ENCODE measurements at regions not wholly inside any gene's neighbourhood (a gene's known extent, or its start where the extent isn't known, plus 50 kb on each side); places are given as distances from the start of the nearest gene placed in this dataset.
"Not testable (repeated sequence)": the region's sequence is repeated elsewhere in the genome, so short reads cannot be mapped to it uniquely, and the experiment has no call there.

DNA sequence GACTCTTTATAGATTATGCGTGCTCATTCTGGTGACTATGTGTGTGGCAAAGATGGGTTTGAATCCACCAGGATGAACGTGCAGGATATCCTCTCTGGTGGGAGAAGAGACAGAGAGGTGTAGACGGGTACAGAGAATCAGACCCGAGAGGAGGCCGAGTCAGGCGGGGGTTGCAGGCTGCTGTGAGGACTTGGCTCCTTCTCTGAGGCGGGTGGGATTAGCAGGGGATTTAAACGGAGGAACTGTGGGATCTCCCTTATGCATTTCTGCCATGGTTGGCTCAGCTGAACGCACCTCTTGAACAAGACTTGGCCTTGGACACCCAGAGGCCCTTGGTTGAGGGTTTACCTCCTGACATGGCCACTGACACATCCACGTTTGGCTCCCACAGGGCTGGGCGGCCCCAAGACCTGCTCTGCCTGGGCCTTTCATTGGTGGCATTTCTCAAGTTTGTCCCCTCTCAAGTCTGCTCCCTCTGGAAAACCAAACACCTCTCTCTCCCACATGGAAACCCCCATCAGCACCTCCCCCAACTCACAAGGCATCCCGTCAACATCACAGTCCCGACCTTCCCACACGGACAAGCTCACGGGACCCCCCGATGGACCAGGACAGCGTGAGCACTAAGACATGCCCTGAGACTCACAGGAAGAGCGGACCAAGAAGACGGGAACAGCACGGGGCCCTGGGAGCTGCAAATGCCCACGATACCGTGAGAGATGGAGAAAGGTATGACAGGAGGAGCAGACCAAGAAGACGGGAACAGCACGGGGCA is 158.3 kb downstream of the RTP5 start:
- DNase-seq (ENCODE audit: low spot score), result no peak

DNA sequence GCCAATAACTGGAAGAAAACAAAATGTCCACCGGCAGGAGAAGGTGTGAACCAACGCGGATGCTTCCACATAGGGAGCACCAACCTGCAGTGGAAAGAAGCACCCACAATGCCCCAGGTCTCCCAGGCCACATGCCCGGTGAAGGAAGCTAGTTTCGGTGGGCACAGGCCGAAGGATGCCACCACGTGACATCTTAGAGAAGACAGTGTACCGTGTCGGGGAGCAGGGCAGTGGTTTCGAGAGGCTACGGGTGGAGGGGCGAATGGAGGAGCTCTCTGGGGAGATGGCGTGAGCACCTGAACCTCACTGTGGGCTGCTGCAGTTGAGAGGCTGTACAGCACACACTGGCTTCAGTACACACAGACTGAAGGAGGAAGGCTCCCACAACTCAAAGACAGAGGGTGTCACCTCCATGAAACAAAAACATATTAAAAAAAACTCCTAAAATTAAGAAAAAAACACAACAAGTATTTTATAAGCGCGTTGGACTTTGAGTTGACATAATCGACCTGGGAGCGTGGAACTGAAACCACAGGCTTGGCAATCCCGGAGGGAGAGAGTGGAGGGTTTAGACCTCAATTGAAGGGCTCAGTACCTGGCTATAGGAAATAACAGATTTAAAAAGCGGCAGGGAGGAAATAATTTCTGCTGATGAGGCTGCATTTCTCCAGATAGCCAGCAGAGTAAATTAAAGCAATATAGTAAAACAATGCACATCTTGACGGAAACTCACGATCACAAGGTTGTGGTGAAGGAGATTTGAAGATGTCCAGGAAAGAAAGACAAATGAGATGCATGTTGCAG is 160.1 kb downstream of the RTP5 start:
- no peak for DNase-seq (ENCODE audit: low spot score)

DNA sequence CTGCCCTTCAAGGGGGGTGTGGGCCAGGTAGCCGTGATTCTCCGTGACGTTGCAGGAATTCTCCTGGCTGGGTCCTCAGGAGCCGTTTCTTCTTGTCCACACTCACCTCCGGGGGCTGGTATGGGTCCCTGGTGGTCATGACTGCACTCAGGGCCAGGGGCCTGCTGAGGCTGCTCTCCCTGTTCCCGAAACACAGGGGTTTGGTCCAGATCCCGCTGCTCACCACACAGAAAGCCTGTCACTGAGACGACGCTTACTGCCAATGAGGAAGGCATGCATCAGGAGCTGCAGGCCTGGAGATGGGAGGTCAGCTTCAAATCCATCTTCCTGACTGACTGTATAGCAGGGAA is 160.7 kb downstream of the RTP5 start:
- no peak for DNase-seq (ENCODE audit: low spot score)

DNA sequence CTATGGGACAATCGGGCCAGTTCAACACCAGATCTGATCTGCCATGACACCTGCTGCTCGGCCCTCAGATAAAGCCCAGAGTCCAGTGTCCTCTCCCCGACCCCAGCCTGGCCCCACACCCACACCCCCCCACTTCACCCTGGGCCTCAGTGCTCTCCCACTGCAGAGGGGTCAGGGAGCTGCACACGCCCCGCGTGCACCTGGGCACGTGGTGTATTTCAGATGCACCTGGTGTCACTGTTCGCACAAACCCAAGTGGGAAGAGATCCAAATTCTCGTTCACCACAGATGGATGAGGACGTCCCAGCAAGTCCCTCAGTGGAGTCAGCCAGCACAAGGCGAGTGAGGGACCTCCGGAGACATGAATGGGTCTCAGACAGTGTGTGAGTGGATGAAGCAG is 161.3 kb downstream of the RTP5 start:
- DNase-seq (ENCODE audit: low spot score), result no peak

DNA sequence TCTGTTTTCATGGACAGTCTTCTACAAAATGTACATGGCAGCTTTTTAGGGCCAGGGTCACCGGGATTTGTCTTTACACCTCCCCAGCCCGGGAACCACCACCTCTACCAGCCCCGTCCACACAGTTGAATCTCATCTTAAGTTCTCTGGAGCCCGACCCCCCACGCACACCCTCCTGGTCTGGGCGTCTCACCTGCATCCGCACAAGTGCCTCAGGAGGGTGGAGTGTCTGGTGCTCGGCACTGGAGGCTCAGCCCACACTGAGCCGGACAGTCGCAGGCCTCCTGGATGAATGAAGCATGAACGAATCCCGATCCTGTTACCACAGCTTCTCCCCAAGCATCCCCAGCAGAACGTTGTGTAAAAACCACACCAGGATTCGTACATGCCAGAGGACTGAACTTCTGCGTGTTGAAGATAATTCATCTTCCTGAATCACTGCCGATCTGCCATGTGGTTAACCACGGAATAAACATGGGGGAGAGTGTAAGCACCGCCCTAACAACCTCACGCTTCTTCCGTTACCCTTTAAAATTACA is 162.0 kb downstream of the RTP5 start:
- peak; percentile 90 for DNase-seq (ENCODE audit: low spot score)

DNA sequence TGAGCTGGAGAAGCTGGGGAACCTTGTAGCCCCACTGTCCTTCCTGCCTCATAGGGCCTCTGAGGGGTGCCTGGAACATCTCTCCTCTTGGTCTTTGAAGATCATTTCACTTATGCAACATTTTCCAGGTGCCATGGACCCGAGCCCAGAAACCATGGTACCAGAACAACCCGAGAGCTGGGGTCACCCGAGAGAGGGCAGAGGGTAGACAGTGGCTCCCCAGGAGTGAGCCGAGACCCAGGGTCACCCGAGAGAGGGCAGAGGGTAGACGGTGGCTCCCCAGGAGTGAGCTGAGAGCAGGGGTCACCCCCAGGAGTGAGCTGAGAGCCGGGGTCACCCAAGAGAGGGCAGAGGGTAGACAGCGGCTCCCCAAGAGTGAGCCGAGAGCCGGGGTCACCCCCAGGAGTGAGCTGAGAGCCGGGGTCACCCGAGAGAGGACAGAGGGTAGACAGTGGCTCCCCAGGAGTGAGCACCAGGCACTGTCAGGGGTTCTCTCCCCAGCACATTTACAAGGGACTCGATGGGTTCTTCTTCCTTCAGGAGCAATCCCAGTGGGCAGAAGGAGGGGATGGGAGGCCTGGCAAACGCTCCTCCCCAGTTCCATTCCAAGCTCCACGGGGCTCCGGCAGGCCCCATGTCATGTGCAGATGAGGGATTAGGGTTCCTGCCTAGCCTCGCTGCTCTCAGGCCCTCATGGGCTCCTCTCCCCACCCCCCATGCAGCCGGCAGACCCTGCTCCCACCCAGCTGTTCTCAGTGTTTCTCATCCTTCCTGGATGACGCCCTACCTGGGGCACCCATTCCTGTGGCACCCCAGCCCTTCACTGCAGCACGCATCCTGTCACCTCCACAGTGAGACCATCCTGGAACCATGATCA is 163.5 kb downstream of the RTP5 start:
- no peak for DNase-seq (ENCODE audit: low spot score)

DNA sequence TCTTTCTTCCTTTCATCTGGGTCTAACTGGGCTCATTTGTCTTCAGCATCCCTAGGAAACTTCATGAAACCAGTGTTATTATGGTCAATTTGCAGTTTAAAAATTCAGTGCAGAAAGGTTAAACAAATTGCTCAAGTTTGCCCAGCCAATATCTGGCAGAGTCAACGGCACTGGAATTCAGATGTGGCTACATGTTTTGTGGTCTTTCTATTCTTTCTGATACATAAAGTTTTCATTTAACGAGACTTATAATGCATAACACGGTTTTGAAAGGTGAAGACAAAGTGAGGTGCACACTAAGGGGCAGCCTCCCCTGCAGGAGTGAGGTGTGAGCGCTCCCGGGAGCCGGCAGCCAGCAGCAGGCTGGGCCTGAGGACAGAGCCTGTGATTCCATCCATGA is 164.6 kb downstream of the RTP5 start:
- DNase-seq (ENCODE audit: low spot score), result no peak

DNA sequence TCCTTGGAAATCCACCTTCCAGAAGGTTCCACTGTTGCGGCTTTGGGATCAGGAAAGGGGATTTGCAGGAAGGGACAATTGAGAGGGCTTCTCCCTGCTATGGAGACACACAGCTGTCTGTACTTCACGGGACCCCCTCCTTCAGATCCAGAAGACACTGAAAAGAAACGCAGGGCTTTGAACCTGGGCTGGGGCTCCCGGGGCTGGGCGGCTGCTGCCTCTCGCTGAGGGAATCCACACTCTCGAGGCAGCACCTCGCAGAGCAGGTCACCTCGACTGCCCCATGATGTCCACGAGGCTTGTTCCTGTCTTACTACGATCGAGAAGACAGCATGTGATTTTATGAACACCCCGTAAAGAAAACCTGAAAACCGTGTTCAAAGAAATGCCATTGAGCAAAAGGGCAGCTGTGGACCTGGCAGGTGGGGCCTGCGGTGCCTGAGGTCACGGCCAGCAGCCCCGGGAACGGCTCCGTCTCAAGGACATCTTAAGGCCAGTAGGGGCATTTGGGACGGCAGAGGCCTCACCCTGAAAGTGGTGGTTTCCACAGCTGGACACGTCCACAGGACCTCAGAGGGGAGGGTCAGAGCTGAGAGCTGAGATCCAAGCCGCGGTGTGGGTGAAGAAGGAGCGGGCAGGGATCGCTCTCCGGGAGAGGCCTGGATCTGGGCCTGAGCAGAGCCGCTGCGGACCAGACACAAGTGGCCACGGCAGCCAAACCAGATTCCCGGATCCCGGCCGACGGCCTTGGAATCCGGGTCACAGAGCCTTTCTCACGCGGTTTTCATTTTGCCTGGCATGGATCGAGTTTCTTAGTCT is 165.7 kb downstream of the RTP5 start:
- no peak for DNase-seq (ENCODE audit: low spot score)

DNA sequence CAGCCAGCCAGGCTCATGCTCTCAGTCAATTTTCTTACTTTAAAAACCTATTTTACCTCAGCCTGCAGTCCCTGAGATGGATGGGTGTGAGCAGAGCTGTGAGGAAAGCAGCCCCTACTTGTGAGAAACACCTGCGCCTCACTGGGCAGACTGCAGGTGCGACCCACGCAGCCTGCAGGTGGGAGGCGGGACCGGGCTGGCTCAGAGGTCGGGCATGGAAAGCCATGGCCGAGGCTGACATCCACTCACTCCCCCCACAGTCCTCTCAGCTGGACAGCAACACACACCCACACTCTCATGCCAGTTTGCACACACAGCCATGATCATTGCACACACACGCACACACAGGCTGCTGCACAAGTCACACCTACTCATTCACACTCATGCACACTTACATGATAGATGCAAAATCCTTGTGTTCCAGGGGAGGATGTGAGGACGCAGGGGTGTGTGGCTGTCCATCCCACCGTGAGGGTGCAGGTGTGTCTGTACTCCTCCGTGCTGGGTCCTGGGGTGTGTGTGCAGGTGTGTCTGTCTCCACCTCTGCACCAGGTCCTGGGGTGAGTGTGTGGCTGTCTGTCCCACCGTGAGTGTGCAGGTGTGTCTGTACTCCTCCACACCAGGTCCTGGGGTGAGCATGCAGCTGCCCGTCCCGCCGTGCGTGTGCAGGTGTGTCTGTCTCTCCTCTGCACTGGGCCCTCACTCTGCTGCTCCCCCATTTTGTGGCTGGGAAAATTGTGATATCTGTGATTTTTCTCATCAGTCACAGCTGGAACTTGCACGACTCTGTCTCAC is 166.5 kb downstream of the RTP5 start:
- DNase-seq (ENCODE audit: low spot score), result no peak

DNA sequence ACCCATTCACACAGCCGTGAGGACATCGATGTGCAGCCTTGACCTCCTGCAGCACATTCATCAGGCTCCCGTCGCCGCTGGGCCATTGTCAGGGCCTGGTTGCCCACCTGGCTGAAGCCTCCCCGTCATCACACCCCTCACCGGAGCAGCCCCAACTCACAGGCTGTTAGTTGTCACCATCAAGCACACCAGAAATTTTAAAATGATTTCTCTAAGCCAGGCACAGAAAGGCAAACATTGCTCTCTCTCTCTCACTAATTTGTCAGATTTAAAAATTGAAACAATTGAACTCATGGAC is 167.1 kb downstream of the RTP5 start:
- DNase-seq (ENCODE audit: low spot score), result no peak

DNA sequence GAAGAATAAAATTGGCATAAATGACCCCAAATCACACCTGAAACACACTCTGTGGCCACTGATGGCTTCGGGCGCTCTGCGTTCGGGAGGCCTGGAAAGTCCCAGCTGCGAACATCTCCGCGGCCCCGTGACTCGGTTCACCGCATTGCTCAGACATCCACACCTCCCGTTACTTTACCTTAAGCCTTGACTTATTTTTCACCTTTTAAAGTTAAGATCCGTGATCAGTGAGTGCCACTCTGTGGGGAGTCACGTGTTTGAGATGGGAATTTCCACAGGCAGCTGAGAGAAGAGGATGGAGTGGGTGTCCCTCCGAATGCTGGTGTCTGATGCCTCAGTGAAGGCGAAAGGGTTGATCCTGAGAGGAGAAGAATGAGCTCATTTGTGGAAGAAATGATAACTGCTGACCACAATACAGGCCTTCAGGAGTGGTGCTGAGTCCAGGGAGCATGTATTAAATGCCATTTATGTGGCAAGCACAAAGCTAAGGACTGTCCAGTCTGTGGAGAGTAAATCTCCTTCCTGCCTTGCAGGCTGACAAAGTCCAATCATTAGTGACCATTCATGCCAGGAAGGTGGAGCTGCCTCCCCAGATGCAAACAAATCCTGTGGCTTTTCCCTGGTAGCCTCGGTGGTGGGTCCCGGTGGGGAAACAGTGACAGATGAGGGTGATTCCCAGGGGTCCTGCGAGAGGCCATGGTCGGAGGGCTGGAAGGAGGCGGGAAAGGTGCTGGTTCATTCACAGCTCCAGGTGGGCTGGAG is 168.8 kb downstream of the RTP5 start:
- no peak for DNase-seq (ENCODE audit: low spot score)

DNA sequence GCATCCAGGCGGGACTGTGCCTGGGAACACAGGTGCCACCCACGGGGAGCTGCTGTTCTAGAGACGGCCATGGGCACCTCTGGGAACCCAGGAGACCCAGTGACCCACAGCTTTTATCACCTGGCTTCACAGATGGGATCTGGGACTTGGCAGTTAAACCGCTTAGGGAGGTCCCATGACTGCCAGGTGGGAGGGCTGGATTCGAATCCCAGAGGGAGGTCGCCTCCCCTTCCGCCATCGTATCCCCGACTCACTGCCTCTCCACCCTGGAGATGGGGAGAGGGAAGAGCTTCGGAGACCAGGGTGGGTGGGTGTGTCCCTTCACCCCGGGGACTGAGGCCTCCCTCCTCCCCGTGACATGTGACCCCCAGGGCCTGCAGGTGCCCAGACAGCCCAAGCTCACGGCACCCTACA is 169.4 kb downstream of the RTP5 start:
- DNase-seq (ENCODE audit: low spot score), result no peak

DNA sequence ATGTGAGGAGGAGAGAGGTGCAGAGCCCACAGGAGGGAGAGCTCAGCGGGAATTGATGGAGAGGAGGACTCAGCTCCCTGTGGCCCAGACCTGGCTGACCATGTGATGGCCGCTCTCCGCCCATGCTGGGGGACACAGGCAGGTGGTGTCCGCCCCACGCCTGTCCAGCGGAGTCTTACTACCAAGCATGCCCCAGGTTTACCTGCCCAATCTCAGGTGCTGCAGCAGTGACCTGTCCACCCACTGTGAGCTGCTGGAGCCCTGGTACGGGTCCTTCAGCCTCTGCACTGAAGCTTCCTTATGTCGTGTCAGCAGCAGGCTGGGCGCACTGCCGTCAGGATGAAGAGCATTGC is 170.8 kb downstream of the RTP5 start:
- DNase-seq (ENCODE audit: low spot score), result no peak

DNA sequence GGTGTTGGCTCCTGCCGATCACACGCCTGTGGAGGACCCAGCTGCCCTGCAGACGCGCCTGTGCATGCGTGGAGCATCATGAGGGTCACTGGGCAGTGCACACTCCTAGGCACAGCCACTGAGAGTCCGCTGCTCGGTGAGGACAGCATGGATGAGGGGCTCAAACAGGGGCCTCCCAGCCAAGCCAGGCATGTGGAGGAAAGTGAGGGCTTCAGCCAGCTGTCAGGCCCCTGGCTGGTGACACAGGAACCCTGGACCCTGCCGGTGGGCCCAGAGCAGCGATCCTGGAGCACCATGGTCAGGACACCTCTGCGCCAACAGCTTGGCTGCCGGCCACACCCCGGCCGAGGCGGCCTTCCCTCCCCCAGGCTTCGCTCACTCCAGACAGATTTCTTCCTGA is 171.2 kb downstream of the RTP5 start:
- DNase-seq (ENCODE audit: low spot score), result no peak

DNA sequence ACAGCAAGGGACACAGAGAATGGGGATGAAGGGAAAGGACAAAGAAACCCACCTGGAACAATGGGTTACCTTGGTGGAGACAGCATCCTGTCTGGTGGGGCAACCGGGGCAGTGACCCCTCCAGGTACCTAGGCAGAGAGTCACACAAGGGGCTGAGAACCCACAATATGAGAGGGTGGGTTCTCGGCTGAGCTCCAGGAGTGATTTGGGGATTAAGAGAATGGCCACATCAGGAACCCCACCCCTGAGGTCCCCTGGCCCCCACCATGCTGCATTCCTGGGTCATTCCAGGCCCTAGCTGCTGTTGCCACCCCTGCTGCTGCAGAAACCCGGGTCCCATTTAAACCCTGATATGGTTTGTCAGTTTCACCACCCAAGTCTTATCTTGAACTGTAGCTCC is 172.3 kb downstream of the RTP5 start:
- DNase-seq (ENCODE audit: low spot score), result no peak

DNA sequence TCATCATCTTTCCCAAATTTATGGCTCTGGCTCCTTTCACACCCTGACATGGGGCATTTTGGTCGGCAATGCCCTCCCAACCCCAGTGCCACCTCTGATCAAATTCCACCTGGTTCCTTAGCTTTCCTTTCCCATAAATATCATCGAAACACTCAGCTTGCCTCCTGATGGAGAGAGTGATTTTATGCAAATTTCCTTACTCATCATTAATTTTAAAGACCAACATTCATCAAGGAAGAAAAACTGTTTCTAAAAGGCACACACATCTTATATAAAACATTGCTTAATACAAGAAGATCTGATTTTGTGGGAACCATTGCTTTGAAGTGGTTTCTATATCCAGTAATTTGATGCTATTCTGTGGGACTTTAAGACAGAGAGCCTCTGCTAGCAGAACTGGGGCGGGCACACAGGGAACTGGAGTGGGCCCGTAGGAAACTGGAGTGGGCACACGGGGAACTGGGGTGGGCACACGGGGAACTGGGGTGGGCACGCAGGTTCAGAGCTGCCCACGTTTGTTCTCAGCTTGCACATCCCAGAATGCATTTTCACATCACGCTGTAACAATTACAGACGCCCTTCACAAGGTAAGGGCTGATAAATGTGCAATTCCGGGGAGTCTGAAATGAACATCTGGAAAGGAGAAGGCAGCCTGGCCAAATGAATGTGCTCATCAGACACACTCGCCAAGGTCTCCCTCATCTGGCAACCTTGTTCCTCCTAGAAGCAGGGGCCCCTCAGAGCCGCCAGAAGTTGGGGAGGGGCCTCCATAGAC is 174.2 kb downstream of the RTP5 start:
- no peak for DNase-seq (ENCODE audit: low spot score)

DNA sequence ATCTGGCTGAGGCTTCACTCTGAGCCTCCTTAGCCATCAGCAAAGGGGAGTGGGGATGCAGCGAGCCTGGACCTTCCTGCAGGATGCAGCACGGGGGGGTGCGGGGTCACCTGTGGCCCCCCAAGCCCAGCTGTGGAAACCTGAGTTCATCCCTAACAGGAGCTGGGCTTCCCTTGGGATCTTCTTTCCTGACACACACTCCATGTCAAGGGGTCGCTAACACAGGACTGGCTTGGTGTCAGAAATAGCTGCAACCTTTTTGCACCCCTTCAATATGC is 174.7 kb downstream of the RTP5 start:
- DNase-seq (ENCODE audit: low spot score), result no peak

DNA sequence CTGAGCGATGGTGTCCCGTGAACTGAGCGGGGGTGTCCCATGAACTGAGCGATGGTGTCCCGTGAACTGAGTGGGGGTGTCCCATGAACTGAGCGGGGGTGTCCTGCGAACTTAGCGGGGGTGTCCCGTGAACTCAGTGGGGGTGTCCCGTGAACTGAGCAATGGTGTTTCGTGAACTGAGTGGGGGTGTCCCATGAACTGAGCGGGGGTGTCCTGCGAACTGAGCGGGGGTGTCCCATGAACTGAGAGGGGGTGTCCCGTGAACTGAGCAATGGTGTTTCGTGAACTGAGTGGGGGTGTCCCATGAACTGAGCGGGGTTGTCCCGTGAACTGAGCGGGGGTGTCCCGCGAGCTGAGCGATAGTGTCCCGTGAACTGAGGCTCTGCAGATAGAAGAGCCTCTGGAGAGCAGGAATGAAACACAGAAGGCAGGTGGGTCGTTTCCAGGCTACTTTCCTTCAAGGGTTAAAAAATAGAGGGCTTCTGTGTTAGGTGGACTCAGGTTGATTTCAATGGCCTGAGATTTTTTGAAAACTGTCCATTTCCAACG is 176.1 kb downstream of the RTP5 start:
- not testable (repeated sequence) for DNase-seq (ENCODE audit: low spot score)

DNA sequence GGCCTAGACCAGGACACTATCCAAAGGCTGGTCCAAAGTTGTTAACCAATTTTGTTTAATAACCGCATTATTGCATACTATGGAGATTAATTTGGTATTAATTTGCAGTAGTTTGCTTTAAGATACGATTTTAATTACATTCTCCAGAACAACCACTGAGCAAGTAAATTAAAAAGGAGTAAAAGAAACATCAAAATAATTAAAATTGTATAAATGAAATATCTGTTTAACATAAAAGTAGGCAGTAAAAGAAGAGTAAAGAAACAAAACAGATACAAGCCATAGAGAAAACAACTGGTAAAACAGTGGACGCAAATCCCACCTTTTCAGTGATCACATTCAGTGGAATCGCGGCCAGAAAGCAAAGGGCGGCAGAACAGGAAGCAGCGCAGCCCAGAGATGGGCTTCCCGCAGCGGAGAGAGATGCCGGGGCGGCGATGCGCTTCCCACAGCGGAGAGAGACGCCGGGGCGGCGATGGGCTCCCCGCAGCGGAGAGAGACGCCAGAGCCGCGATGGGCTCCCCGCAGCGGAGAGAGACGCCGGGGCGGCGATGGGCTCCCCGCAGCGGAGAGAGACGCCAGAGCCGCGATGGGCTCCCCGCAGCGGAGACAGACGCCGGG is 176.8 kb downstream of the RTP5 start:
- no peak for DNase-seq (ENCODE audit: low spot score)

All from AG20443 (cell line).